ENCODE measurements at regions not wholly inside any gene's neighbourhood (a gene's known extent, or its start where the extent isn't known, plus 50 kb on each side); places are given as distances from the start of the nearest gene placed in this dataset.
"Not testable (repeated sequence)": the region's sequence is repeated elsewhere in the genome, so short reads cannot be mapped to it uniquely, and the experiment has no call there.

- 74 to 90% methylated on average over 8 of the region's 8 CpGs for WGBS, 2 donors (ENCODE audit: low coverage in 1 of 2)
- Histone ChIP-seq H3K27me3 (no peaks in the 10 kb centered on the region), H3K36me3 (no peaks in the 10 kb centered on the region), H3K27ac (no peak overlapping the region), H3K9me3 (no peaks in the 10 kb centered on the region), H3K4me1 (no peaks in the 10 kb centered on the region), H3K4me3 (no peak overlapping the region)
- TF ChIP-seq EP300 (IDR thresholded peaks at IDR 0.05), result no peak
- ATAC-seq, result no peak
Measured at GRCh38 chr4:11072999-11073398, 355.7 kb downstream of the HS3ST1 start.

- WGBS, 2 donors (ENCODE audit: low coverage in 1 of 2), result 99 to 100% methylated on average over 5 of the region's 5 CpGs
- no peaks in the 10 kb centered on the region for H3K4me1 ChIP-seq
Measured at GRCh38 chr4:11072463-11072862, 356.2 kb downstream of the HS3ST1 start.

GRCh38 chr4:11070813-11071212, 357.9 kb downstream of the HS3ST1 start:
- no peaks in the 10 kb centered on the region for H3K27me3 ChIP-seq
- ATAC-seq, result no peak
- 59 to 65% methylated on average over 3 to 4 of the region's 4 CpGs for WGBS, 2 donors (ENCODE audit: low coverage in 1 of 2)
- no peaks in the 10 kb centered on the region for H3K4me1 ChIP-seq
- H3K9me3 ChIP-seq, result no peaks in the 10 kb centered on the region
- H3K4me3 ChIP-seq, result no peak overlapping the region
- TF ChIP-seq POLR2AphosphoS5 (IDR thresholded peaks at IDR 0.05), result no peak
- no peak for TF ChIP-seq POLR2A (IDR thresholded peaks at IDR 0.05)
- no peak for TF ChIP-seq EP300 (IDR thresholded peaks at IDR 0.05)
- no peak for TF ChIP-seq CTCF (IDR thresholded peaks at IDR 0.05)
- no peak overlapping the region for H3K27ac ChIP-seq
- no peaks in the 10 kb centered on the region for H3K36me3 ChIP-seq

More at GRCh38 chr4:11072463-11072862, 356.2 kb downstream of the HS3ST1 start:
- Histone ChIP-seq H3K4me3 (no peak overlapping the region), H3K27me3 (no peaks in the 10 kb centered on the region), H3K36me3 (no peaks in the 10 kb centered on the region), H3K9me3 (no peaks in the 10 kb centered on the region), H3K27ac (no peak overlapping the region)
- no peak for TF ChIP-seq EP300 (IDR thresholded peaks at IDR 0.05)
- no peak for TF ChIP-seq CTCF (IDR thresholded peaks at IDR 0.05)
- TF ChIP-seq POLR2AphosphoS5 (IDR thresholded peaks at IDR 0.05), result no peak
- TF ChIP-seq POLR2A (IDR thresholded peaks at IDR 0.05), result no peak
- no peak for ATAC-seq

GRCh38 chr4:11069581-11070211, 359.0 kb downstream of the HS3ST1 start:
- Histone ChIP-seq H3K4me3 (no peak overlapping the region), H3K27me3 (no peaks in the 10 kb centered on the region), H3K9me3 (no peaks in the 10 kb centered on the region), H3K4me1 (no peaks in the 10 kb centered on the region), H3K36me3 (no peaks in the 10 kb centered on the region), H3K27ac (no peak overlapping the region)
- WGBS, 2 donors (ENCODE audit: low coverage in 1 of 2), result 29 to 50% methylated on average over 2 of the region's 2 CpGs
- TF ChIP-seq CTCF (IDR thresholded peaks at IDR 0.05) (no peak), POLR2AphosphoS5 (IDR thresholded peaks at IDR 0.05) (no peak), EP300 (IDR thresholded peaks at IDR 0.05) (no peak), POLR2A (IDR thresholded peaks at IDR 0.05) (no peak)
- ATAC-seq, result no peak

- Histone ChIP-seq H3K27ac (no peak overlapping the region), H3K27me3 (no peaks in the 10 kb centered on the region), H3K9me3 (no peaks in the 10 kb centered on the region), H3K4me3 (no peak overlapping the region), H3K4me1 (no peaks in the 10 kb centered on the region), H3K36me3 (no peaks in the 10 kb centered on the region)
- TF ChIP-seq EP300 (IDR thresholded peaks at IDR 0.05), result no peak
- TF ChIP-seq POLR2A (IDR thresholded peaks at IDR 0.05), result no peak
- no peak for TF ChIP-seq POLR2AphosphoS5 (IDR thresholded peaks at IDR 0.05)
- no peak for TF ChIP-seq CTCF (IDR thresholded peaks at IDR 0.05)
- ATAC-seq, result no peak
- WGBS, 2 donors (ENCODE audit: low coverage in 1 of 2), result 31 to 38% methylated on average over 3 of the region's 3 CpGs
Measured at GRCh38 chr4:11069083-11069482, 359.6 kb downstream of the HS3ST1 start.

- H3K36me3 ChIP-seq, ATAC-seq, H3K4me1 ChIP-seq, H3K9me3 ChIP-seq, H3K4me3 ChIP-seq, H3K27ac ChIP-seq, H3K27me3 ChIP-seq: not testable (repeated sequence)
- 93 to 100% methylated on average over 8 to 16 of the region's 22 CpGs for WGBS, 2 donors (ENCODE audit: low coverage in 1 of 2)
Measured at GRCh38 chr4:11066584-11066983, 362.1 kb downstream of the HS3ST1 start.

GRCh38 chr4:11060637-11061036, 368.1 kb downstream of the HS3ST1 start:
- 80% methylated on average over 1 of the region's 3 CpGs; no CpG with 5 or more reads in 1 of the 2 donors for WGBS, 2 donors (ENCODE audit: low coverage in 1 of 2)
- ATAC-seq, H3K36me3 ChIP-seq, H3K9me3 ChIP-seq, H3K27me3 ChIP-seq, H3K27ac ChIP-seq, H3K4me3 ChIP-seq, H3K4me1 ChIP-seq: not testable (repeated sequence)

- not testable (repeated sequence) for H3K27me3 ChIP-seq, H3K4me3 ChIP-seq, H3K9me3 ChIP-seq, H3K27ac ChIP-seq, ATAC-seq, H3K36me3 ChIP-seq, H3K4me1 ChIP-seq
- 96 to 100% methylated on average over 2 to 5 of the region's 7 CpGs for WGBS, 2 donors (ENCODE audit: low coverage in 1 of 2)
Measured at GRCh38 chr4:11054937-11055336, 370.4 kb upstream of the CLNK start.

All from gastroesophageal sphincter (tissue), 4 donors.